GM12891 (cell line): ENCODE measurements at regions not wholly inside any gene's neighbourhood (a gene's known extent, or its start where the extent isn't known, plus 50 kb on each side); places are given as distances from the start of the nearest gene placed in this dataset.

ENCODE experiments used
- PAX5 ChIP-seq: IDR thresholded peaks from 2 replicates; pipeline ENCODE4 v1.6.1; 2011; ENCODE audit warnings: low read length, moderate library complexity, mild to moderate bottlenecking; ENCODE audit not compliant: insufficient read depth, severe bottlenecking
- POLR2A ChIP-seq: IDR thresholded peaks from 2 replicates; pipeline ENCODE4 v1.6.1; 2011; ENCODE audit warnings: low read depth, low read length, control low read depth
- POLR2AphosphoS5 ChIP-seq: IDR thresholded peaks from 2 replicates; pipeline ENCODE4 v1.6.1; 2011; ENCODE audit warnings: low read depth, low read length, control low read depth
- POU2F2 ChIP-seq: IDR thresholded peaks from 2 replicates; pipeline ENCODE4 v1.6.1; 2011; ENCODE audit warnings: low read depth, mild to moderate bottlenecking, control low read depth, low read length, moderate library complexity
- SPI1 ChIP-seq: IDR thresholded peaks from 2 replicates; pipeline ENCODE4 v1.6.1; 2011; ENCODE audit warnings: low read depth, low read length, control low read depth
- TAF1 ChIP-seq: IDR thresholded peaks from 2 replicates; pipeline ENCODE4 v1.6.1; 2011; ENCODE audit warnings: low read depth, low read length, control low read depth

DNA sequence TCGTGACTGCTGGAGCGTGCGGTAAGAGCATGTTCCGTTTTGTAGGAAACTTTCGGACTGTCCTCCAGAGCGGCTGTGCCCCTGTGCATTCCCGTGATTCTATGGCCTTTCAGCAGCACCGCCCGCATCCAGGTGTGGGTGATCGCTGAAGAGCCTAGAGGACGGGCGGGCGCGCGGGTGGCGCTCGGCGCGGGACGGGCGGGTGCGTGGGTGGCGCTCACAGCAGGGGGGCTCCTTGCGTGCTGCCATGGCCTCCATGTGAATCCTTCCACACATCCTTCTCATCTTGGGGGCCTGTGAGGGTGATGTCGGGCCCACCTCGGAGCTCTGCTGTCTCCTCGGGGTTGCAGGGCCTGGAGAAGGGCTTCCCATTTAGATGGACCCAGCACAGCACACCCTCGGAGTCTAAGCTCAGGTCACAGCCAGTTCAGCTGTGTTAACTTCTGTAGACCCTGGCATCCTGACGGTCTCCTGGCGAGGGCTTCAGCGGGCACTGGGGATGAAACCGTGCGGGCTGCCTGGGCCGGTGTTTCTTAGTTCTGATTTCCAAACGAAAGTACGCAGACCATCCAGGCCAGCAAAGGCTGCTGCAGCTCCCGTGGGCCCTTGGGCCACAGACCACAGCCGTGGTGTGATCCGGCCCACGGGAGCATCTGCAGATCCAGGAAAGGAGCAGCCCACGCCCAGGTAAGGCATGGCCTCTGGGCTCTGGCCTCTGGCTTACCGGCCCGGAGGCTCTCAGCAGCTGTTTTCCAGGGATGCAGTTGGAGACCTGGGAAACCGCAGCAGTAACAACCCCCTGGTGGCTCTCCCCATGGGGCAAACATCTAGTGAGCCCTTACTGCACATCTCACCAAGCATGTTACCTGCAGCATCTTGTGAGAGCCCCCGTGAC, 339.4 kb downstream of the FOXL1 start:
- TF ChIP-seq POLR2A (no peak), POLR2AphosphoS5 (no peak), TAF1 (no peak), SPI1 (no peak), POU2F2 (no peak), PAX5 (no peak)
